Gastroesophageal sphincter (tissue), 4 donors: ENCODE measurements at regions not wholly inside any gene's neighbourhood (a gene's known extent, or its start where the extent isn't known, plus 50 kb on each side); places are given as distances from the start of the nearest gene placed in this dataset.

Experiments used
- ATAC-seq: fragments of 150-250 bp; one replicate; pipeline ENCODE4 v1.9.1; 2016; ENCODE audit warnings: mild to moderate bottlenecking, moderate library complexity
- H3K27ac ChIP-seq, 4 donors: fragments of 200-600 bp; sonication (generic) in 3 of 4; 1 replicate in 3 of 4; 2 replicates in 1 of 4; pipeline ENCODE4 v1.5.1; 2016 to 2019
- H3K27me3 ChIP-seq: fragments of 200-600 bp; sonication (generic); one replicate; pipeline ENCODE4 v1.5.1; 2019
- H3K36me3 ChIP-seq, 2 donors: fragments of 200-600 bp; sonication (generic); one replicate each; pipeline ENCODE4 v1.5.1; 2019; ENCODE audit warnings: control low read depth in 1 of 2
- H3K4me1 ChIP-seq, 3 donors: fragments of 200-600 bp; sonication (generic); 1 replicate in 2 of 3; 2 replicates in 1 of 3; pipeline ENCODE4 v1.5.1; 2016 to 2019; ENCODE audit warnings: control low read depth in 2 of 3
- H3K4me3 ChIP-seq, 2 donors: fragments of 200-600 bp; sonication (generic); one replicate each; pipeline ENCODE4 v1.5.1; 2019; ENCODE audit warnings: mild to moderate bottlenecking in 1 of 2, moderate library complexity in 1 of 2
- H3K9me3 ChIP-seq, 3 donors: fragments of 200-600 bp; sonication (generic); one replicate each; pipeline ENCODE4 v1.5.1; 2017 to 2019; ENCODE audit warnings: control low read depth in 2 of 3
- CTCF ChIP-seq, 4 experiments: fragments of 200-600 bp in 2 of 4; fragments of 450-650 bp in 2 of 4; sonication (generic) in 1 of 4; IDR thresholded peaks; one replicate each; pipeline ENCODE4 v1.5.1; 2017 to 2019; ENCODE audit warnings: antibody characterized with exemption in 4 of 4, mild to moderate bottlenecking in 2 of 4, moderate library complexity in 2 of 4
- EP300 ChIP-seq: sonication (generic); formaldehyde crosslinking; IDR thresholded peaks from one replicate; pipeline ENCODE4 v1.6.1; 2017; ENCODE audit warnings: antibody characterized with exemption, mild to moderate bottlenecking
- POLR2A ChIP-seq, 2 donors: fragments of 450-650 bp; IDR thresholded peaks; one replicate each; pipeline ENCODE4 v1.6.1; 2017; ENCODE audit warnings: antibody characterized with exemption in 2 of 2, mild to moderate bottlenecking in 2 of 2, moderate library complexity in 1 of 2
- POLR2AphosphoS5 ChIP-seq: sonication (generic); formaldehyde crosslinking; IDR thresholded peaks from one replicate; pipeline ENCODE4 v1.6.1; 2017; ENCODE audit warnings: antibody characterized with exemption
- WGBS, 2 donors: methylation state at CpG; one replicate each; pipeline ENCODE4 v1.1.5; 2018; ENCODE audit warnings: low coverage in 1 of 2; 5-methylcytosine and 5-hydroxymethylcytosine counted together

DNA sequence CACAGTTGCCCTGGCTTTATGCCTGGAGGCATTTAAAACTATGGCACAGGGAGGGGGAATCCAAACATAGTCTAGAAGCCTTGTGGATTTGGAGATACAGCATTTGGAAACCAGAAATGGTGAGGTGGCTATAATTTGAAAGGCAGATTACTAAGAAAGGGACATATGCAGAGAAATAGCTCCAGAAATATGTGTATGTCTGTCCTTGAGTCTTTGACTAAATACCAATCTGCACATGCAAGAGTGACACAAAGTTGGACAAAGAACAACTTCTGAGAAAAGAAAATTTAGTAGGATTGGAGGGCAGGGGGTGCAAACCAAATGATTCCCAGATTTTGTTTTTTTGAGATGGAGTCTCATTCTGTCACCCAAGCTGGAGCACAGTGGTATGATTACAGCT lies 229.6 kb downstream of the TMEM26 start:
- Histone ChIP-seq H3K36me3 (no peaks in the 10 kb centered on the region), H3K27ac (no peak overlapping the region), H3K4me3 (no peak overlapping the region), H3K4me1 (no peaks in the 10 kb centered on the region), H3K9me3 (peaks cover 0 to 16% (median 0%) of the 10 kb centered on the region in 3 donors), H3K27me3 (no peaks in the 10 kb centered on the region)
- no peak for ATAC-seq
- no peak for TF ChIP-seq POLR2A (IDR thresholded peaks at IDR 0.05)
- TF ChIP-seq POLR2AphosphoS5, result no peak
- no peak for TF ChIP-seq EP300
- no peak for TF ChIP-seq CTCF (IDR thresholded peaks at IDR 0.05)

GRCh38 chr10:61219696-61220095 lies 233.5 kb downstream of the TMEM26 start:
- WGBS, 2 donors, result 73% methylated on average over 1 of the region's 1 CpG; no CpG with 5 or more reads in 1 of the 2 donors
- no peak for ATAC-seq
- Histone ChIP-seq H3K27ac (no peak overlapping the region), H3K4me1 (no peaks in the 10 kb centered on the region), H3K36me3 (no peaks in the 10 kb centered on the region), H3K27me3 (no peaks in the 10 kb centered on the region), H3K4me3 (no peak overlapping the region), H3K9me3 (no peaks in the 10 kb centered on the region)
- TF ChIP-seq EP300 (no peak), CTCF (IDR thresholded peaks at IDR 0.05) (no peak), POLR2AphosphoS5 (no peak)

- TF ChIP-seq EP300, result no peak
- H3K27ac ChIP-seq, result no peak overlapping the region
- no peaks in the 10 kb centered on the region for H3K9me3 ChIP-seq
- no peaks in the 10 kb centered on the region for H3K4me1 ChIP-seq
- H3K36me3 ChIP-seq, result no peaks in the 10 kb centered on the region
- no peak overlapping the region for H3K4me3 ChIP-seq
- no peak for ATAC-seq
- 89 to 98% methylated on average over 3 of the region's 3 CpGs for WGBS, 2 donors
- H3K27me3 ChIP-seq, result no peaks in the 10 kb centered on the region
Observed at GRCh38 chr10:61217851-61218565, 235.2 kb downstream of the TMEM26 start.

- Histone ChIP-seq H3K9me3 (no peaks in the 10 kb centered on the region), H3K4me1 (no peaks in the 10 kb centered on the region), H3K4me3 (no peak overlapping the region), H3K36me3 (no peaks in the 10 kb centered on the region), H3K27me3 (no peaks in the 10 kb centered on the region), H3K27ac (no peak overlapping the region)
- WGBS, 2 donors, result 63 to 100% methylated on average over 1 of the region's 1 CpG
- TF ChIP-seq CTCF (IDR thresholded peaks at IDR 0.05), result no peak
- ATAC-seq, result no peak
Observed at GRCh38 chr10:61215246-61215645, 237.9 kb downstream of the TMEM26 start.

GRCh38 chr10:61211468-61211867 lies 241.7 kb downstream of the TMEM26 start:
- no peaks in the 10 kb centered on the region for H3K36me3 ChIP-seq
- H3K9me3 ChIP-seq, result no peaks in the 10 kb centered on the region
- no peaks in the 10 kb centered on the region for H3K27me3 ChIP-seq
- H3K4me1 ChIP-seq, result no peaks in the 10 kb centered on the region
- 63 to 71% methylated on average over 2 of the region's 2 CpGs for WGBS, 2 donors
- no peak for ATAC-seq
- H3K4me3 ChIP-seq, result no peak overlapping the region
- no peak overlapping the region for H3K27ac ChIP-seq
- no peak for TF ChIP-seq EP300
- no peak for TF ChIP-seq CTCF (IDR thresholded peaks at IDR 0.05)
- no peak for TF ChIP-seq POLR2A (IDR thresholded peaks at IDR 0.05)
- no peak for TF ChIP-seq POLR2AphosphoS5
